ENCODE measurements at regions not wholly inside any gene's neighbourhood (a gene's known extent, or its start where the extent isn't known, plus 50 kb on each side); places are given as distances from the start of the nearest gene placed in this dataset.

DNA sequence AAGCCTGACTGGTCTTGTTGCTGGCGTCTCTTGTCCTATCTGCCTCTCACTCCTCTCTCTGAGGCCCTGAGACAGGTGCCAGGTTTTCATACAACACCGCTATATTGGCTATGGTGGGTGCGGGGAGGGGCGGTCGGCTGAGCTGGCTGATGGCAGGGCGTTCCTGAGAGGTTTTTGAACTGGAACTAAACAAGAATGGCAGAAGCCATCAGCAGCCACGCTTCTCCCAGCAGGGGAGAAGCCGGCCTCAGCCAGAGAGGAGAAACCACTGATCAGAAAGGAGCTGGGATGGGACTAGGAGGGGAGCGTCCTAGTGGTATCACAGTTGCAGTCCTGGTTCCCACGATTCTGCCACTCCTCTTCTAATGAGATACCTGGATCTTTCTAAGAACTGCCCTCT, 89.9 kb upstream of the PRR23E start:
- Histone ChIP-seq H3K9me3 (replicated peaks; ENCODE audit: low read length) (no peaks in the 10 kb centered on the region), H3K27me3 (ENCODE audit: control insufficient read depth, insufficient read depth, low read length) (peaks cover 31% of the 10 kb centered on the region)

DNA sequence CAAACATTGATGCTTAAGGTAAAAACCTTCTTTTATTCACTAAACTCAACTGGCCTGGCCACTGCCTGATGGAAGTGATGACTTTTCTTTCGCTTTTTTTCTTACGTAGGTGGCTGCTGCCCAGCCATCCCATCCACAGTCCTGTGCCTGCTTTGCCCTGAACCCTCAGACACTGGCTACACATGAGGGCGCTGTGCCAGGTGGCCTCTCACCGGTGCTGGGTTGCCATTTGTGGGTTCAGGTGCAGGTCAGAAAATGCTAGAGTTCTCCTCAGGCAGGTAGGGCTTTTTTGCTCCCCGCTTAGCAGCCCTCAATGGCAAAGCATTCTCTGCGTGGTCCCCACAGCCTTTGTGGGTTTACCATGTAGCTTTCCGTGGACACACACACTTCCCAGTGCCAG, 88.3 kb upstream of the PRR23E start:
- H3K4me2 ChIP-seq (ENCODE audit: low read length): no peak overlapping the region
- no peak overlapping the region for H3K9ac ChIP-seq (ENCODE audit: low read depth, low read length)
- H3K27me3 ChIP-seq (ENCODE audit: control insufficient read depth, insufficient read depth, low read length): peaks cover 23% of the 10 kb centered on the region
- no peaks in the 10 kb centered on the region for H3K4me1 ChIP-seq (ENCODE audit: control insufficient read depth, insufficient read depth, low read length)
- no peaks in the 10 kb centered on the region for H3K36me3 ChIP-seq (ENCODE audit: insufficient read depth, low read length)
- H3K9me3 ChIP-seq (replicated peaks; ENCODE audit: low read length): no peaks in the 10 kb centered on the region
- no peak overlapping the region for H3K4me3 ChIP-seq (ENCODE audit: low read length)

More for the DNA sequence above, 89.9 kb upstream of the PRR23E start:
- no peaks in the 10 kb centered on the region for H3K4me1 ChIP-seq (ENCODE audit: control insufficient read depth, insufficient read depth, low read length)
- H3K4me2 ChIP-seq (ENCODE audit: low read length): no peak overlapping the region
- no peak overlapping the region for H3K4me3 ChIP-seq (ENCODE audit: low read length)
- H3K9ac ChIP-seq (ENCODE audit: low read depth, low read length): no peak overlapping the region
- H3K36me3 ChIP-seq (ENCODE audit: insufficient read depth, low read length): no peaks in the 10 kb centered on the region

DNA sequence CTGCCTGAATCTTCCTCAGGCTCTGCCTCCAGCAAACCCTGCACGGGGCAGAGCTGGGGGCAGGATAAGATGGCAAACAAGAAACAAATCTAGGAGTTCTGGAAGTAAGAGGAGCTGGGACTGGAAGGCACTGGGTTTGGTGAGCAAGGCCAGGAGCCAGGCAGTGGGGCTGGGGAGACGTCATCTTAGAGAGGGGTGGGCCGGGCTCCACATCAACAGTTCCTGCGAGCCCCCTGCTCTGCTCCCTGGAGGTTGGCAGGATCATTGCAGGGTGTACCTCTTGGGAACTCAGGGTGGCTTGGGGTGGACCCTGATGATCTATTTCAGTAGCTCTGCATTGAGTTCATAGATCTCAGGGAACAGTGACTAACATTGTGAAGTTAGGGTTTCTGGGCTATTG, 87.3 kb upstream of the PRR23E start:
- Histone ChIP-seq H3K27me3 (ENCODE audit: control insufficient read depth, insufficient read depth, low read length) (peaks cover 15% of the 10 kb centered on the region), H3K9me3 (replicated peaks; ENCODE audit: low read length) (no peaks in the 10 kb centered on the region), H3K4me3 (ENCODE audit: low read length) (no peak overlapping the region)

DNA sequence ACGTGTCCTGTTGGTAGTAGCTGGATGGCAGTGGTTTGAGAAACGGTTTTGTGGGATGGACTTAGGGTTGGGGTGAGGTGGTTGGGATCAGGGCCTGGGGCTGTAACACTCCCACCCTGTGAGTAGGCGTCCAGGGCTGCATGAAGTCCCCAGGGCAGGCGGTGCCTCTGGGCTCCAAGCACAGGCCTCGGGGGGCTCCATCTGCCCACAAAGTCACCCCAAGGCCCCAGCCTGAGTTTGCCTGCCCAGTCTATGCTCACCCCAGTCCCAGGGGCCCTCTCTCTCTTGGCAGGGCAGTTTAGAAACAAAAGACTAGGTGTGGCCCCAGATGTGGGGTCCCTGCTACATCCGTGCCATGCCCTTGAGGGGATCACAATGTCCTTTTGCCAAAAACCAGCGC, 86.9 kb upstream of the PRR23E start:
- Histone ChIP-seq H3K27me3 (ENCODE audit: control insufficient read depth, insufficient read depth, low read length) (peaks cover 10% of the 10 kb centered on the region), H3K9me3 (replicated peaks; ENCODE audit: low read length) (no peaks in the 10 kb centered on the region), H3K4me1 (ENCODE audit: control insufficient read depth, insufficient read depth, low read length) (no peaks in the 10 kb centered on the region), H3K4me3 (ENCODE audit: low read length) (no peak overlapping the region), H3K36me3 (ENCODE audit: insufficient read depth, low read length) (no peaks in the 10 kb centered on the region), H3K9ac (ENCODE audit: low read depth, low read length) (no peak overlapping the region), H3K4me2 (ENCODE audit: low read length) (no peak overlapping the region)

More for the DNA sequence above, 87.3 kb upstream of the PRR23E start:
- Histone ChIP-seq H3K4me2 (ENCODE audit: low read length) (no peak overlapping the region), H3K9ac (ENCODE audit: low read depth, low read length) (no peak overlapping the region), H3K36me3 (ENCODE audit: insufficient read depth, low read length) (no peaks in the 10 kb centered on the region), H3K4me1 (ENCODE audit: control insufficient read depth, insufficient read depth, low read length) (no peaks in the 10 kb centered on the region)

DNA sequence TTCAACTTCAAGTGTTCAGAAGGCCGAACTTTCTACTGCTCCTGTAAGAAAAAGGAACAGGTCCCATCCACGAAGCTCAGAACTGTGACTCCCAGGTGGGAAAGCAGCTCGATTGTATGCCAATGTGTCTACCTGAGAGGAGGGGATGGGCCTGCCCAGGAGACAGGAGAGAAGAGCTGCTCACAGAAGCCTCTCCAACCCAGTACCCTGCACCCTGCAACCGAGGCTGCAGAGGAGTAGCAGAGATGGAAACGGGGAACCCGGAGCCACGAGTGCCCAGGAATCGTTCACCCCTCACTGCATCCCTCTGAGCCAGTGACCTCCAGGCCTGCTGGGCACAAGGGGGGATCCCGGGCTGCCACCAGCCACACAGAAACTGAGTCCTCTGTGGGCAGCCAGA, 86.5 kb upstream of the PRR23E start:
- Histone ChIP-seq H3K9me3 (replicated peaks; ENCODE audit: low read length) (no peaks in the 10 kb centered on the region), H3K36me3 (ENCODE audit: insufficient read depth, low read length) (no peaks in the 10 kb centered on the region), H3K4me1 (ENCODE audit: control insufficient read depth, insufficient read depth, low read length) (no peaks in the 10 kb centered on the region), H3K27me3 (ENCODE audit: control insufficient read depth, insufficient read depth, low read length) (peaks cover 13% of the 10 kb centered on the region), H3K9ac (ENCODE audit: low read depth, low read length) (no peak overlapping the region), H3K4me2 (ENCODE audit: low read length) (no peak overlapping the region), H3K4me3 (ENCODE audit: low read length) (no peak overlapping the region)

DNA sequence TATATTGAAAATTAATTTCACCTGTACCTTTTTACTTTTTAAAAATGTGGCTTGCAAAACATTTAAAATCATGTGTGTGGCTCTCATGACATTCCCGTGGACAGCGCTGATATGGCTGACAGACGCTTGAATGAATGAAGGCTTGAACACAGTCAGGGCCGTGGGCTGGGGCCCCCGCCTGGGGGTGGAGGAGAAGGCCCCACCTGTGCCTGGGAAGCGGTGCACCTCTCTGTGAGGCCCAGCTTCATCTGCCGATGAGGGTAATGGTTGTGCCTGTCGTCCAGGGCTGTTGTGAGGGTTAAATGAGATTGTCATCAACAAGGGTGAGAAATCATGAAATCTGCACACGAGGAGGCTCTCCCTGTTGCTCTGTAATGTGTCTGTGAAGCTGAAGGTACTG, 85.9 kb upstream of the PRR23E start:
- Histone ChIP-seq H3K9me3 (replicated peaks; ENCODE audit: low read length) (no peaks in the 10 kb centered on the region), H3K4me1 (ENCODE audit: control insufficient read depth, insufficient read depth, low read length) (no peaks in the 10 kb centered on the region), H3K4me2 (ENCODE audit: low read length) (no peak overlapping the region), H3K9ac (ENCODE audit: low read depth, low read length) (no peak overlapping the region), H3K27me3 (ENCODE audit: control insufficient read depth, insufficient read depth, low read length) (peaks cover 16% of the 10 kb centered on the region), H3K4me3 (ENCODE audit: low read length) (no peak overlapping the region), H3K36me3 (ENCODE audit: insufficient read depth, low read length) (no peaks in the 10 kb centered on the region)

DNA sequence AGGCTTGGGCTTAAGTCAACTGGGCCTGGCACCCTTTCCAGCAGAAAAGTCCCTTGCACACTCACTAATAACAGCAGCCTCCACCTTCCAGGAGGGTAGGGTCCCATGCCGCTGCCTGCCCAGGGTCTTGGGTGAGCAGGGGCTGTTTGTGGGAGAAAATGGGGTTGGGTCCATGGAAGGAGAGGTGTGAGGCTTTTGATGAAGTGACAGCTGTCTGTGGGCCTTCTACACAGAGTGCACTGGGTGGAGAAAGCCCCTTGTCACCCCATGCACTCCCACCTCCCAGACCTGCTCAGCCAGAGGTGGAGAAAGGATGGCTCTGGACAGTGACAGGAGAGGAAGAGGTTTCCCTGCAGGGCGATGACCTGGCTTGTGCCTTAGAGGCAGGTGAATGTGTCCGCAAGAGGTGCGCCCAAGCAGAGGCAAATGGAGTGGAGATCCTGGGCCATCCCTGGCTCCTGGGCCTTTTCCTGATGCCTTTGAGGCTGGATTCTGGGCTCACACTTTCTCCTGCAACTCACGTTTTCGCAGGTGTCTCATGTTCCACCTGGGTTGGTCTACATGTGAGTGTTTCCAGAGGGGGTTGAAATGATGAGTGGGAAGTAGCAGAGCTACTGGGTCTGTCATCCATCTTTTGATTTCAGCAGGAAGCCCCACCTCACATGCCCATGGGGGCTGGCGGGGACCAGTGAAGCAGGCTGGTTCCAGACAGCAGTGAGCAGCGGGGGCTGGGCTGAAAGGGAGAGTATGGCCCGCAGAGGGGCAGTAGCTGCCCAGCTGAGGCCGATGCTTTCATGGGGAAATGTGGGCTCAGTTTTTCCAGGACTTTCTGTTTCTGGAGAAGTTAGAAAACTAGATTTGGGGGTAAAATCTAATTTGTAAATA, 85.2 kb upstream of the PRR23E start:
- peaks cover 16% of the 10 kb centered on the region for H3K27me3 ChIP-seq (ENCODE audit: control insufficient read depth, insufficient read depth, low read length)
- H3K4me2 ChIP-seq (ENCODE audit: low read length): no peak overlapping the region
- no peak overlapping the region for H3K9ac ChIP-seq (ENCODE audit: low read depth, low read length)
- H3K9me3 ChIP-seq (replicated peaks; ENCODE audit: low read length): peaks cover 7% of the 10 kb centered on the region
- H3K4me3 ChIP-seq (ENCODE audit: low read length): no peak overlapping the region
- H3K36me3 ChIP-seq (ENCODE audit: insufficient read depth, low read length): no peaks in the 10 kb centered on the region
- H3K4me1 ChIP-seq (ENCODE audit: control insufficient read depth, insufficient read depth, low read length): no peaks in the 10 kb centered on the region

DNA sequence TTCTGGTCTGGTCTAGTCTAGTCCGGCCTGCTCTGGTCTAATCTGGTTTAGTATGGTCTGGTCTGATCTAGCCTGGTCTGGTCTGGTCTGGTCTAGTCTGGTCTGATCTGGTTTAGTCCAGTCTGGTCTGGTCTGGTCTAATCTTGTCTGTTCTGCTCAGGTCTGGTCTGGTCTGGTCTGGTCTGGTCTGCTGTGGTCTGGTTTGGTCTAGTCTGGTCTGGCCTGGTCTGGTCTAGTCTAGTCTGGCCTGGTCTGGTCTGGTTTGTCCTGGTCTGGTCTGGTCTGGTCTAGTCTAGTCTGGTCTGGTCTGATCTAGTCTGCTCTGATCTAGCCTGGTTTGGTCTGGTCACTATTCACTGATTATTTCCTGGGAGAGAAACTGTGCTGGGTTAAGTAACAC, 84.1 kb upstream of the PRR23E start:
- Histone ChIP-seq H3K9me3 (replicated peaks; ENCODE audit: low read length) (peaks cover 7% of the 10 kb centered on the region), H3K36me3 (ENCODE audit: insufficient read depth, low read length) (no peaks in the 10 kb centered on the region), H3K4me3 (ENCODE audit: low read length) (no peak overlapping the region), H3K4me1 (ENCODE audit: control insufficient read depth, insufficient read depth, low read length) (no peaks in the 10 kb centered on the region), H3K27me3 (ENCODE audit: control insufficient read depth, insufficient read depth, low read length) (peaks cover 9% of the 10 kb centered on the region), H3K4me2 (ENCODE audit: low read length) (no peak overlapping the region), H3K9ac (ENCODE audit: low read depth, low read length) (no peak overlapping the region)

DNA sequence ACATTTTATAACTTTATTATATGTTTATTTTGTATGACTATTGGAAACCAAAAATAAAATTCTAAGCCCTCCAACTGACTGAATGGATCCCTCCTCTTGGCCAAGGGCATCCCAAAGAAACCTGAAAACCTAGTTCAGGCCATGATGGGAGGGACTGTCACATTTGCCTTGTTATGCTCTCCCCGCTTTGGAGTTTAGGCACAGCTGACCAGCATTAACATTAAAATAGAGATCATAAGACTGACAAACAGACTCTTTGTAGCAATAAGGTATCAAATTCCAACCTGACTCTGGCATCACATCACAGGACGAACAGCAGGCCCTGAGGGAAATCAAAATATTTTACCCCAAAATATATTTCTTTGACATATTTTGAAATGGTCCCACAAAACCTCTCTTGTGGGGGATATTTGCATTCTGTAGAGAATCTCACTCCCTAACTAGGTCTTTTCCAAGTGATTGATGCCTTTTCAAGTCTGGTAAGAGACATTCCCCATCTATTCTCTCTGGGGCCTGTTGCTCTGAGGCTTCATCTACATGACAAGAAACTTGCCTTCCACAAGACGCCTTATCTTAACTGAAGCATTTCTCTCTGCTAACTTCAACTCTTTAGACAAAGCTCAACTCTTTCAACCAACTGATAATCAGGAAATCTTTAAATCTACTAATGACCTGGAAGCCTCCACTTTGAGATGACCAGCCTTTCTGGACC, 81.8 kb upstream of the PRR23E start:
- Histone ChIP-seq H3K9me3 (replicated peaks; ENCODE audit: low read length) (peaks cover 7% of the 10 kb centered on the region), H3K9ac (ENCODE audit: low read depth, low read length) (no peak overlapping the region), H3K27me3 (ENCODE audit: control insufficient read depth, insufficient read depth, low read length) (peaks cover 8% of the 10 kb centered on the region), H3K4me3 (ENCODE audit: low read length) (no peak overlapping the region), H3K4me1 (ENCODE audit: control insufficient read depth, insufficient read depth, low read length) (no peaks in the 10 kb centered on the region), H3K4me2 (ENCODE audit: low read length) (no peak overlapping the region), H3K36me3 (ENCODE audit: insufficient read depth, low read length) (no peaks in the 10 kb centered on the region)

DNA sequence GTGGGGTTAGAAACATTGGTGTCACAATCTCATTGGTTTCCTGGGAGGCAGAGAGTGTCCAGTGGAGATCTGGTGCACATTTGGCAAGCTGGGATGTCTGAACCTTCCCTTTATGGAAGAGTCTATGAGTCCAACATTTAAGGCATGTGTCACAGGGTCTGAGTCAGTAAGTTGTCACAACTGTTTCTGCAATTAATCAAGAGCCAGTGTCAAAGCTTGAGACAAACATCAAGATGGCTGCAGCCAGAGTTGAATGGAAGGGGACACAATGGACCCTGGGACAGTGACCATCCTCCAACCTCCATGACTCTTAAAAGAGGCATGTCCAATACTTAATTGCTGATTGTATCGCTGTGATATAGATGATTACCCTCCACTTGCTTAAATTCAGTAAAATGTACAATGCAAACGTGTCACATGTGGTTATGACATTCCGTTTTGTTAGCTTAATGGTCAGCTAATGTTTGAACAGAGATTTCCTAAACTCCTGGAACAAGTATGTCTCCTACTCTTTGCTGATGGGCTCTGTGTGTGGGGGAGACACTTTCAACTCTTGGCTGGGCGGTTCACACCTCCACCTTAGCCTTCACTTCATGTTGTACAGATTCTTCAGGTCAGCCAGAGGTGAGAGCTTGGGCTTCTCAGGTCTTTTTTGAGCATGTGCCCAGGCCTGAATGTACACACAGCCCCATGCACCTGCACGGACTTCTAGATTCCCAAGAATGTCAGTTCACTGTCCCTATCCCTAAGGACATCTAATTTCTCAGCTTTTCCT, 79.9 kb upstream of the PRR23E start:
- H3K9ac ChIP-seq (ENCODE audit: low read depth, low read length): no peak overlapping the region
- H3K27me3 ChIP-seq (ENCODE audit: control insufficient read depth, insufficient read depth, low read length): peaks cover 10% of the 10 kb centered on the region
- no peak overlapping the region for H3K4me2 ChIP-seq (ENCODE audit: low read length)
- H3K4me3 ChIP-seq (ENCODE audit: low read length): no peak overlapping the region
- peaks cover 7% of the 10 kb centered on the region for H3K9me3 ChIP-seq (replicated peaks; ENCODE audit: low read length)
- no peaks in the 10 kb centered on the region for H3K4me1 ChIP-seq (ENCODE audit: control insufficient read depth, insufficient read depth, low read length)
- no peaks in the 10 kb centered on the region for H3K36me3 ChIP-seq (ENCODE audit: insufficient read depth, low read length)

DNA sequence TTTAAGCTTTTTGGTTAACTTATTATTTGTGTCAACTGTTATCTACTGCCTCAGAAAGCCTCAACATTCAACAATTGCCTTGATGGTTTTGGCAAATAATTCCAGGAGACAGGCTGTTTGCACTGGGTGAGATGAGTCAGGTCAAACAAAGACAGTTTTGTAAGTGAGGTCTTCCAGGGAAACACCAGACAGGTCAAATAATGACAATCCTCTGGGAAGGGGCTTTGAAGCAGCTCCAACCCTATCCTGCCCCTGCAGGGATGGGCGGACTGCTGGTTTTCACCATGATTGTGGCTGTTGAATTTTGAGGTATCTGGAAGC, 79.4 kb upstream of the PRR23E start:
- Histone ChIP-seq H3K4me3 (ENCODE audit: low read length) (no peak overlapping the region), H3K4me2 (ENCODE audit: low read length) (no peak overlapping the region), H3K27me3 (ENCODE audit: control insufficient read depth, insufficient read depth, low read length) (peaks cover 10% of the 10 kb centered on the region), H3K9me3 (replicated peaks; ENCODE audit: low read length) (peaks cover 7% of the 10 kb centered on the region), H3K36me3 (ENCODE audit: insufficient read depth, low read length) (no peaks in the 10 kb centered on the region), H3K9ac (ENCODE audit: low read depth, low read length) (no peak overlapping the region), H3K4me1 (ENCODE audit: control insufficient read depth, insufficient read depth, low read length) (no peaks in the 10 kb centered on the region)

Data from skeletal muscle satellite cell (primary cell).